ENCODE measurements at regions not wholly inside any gene's neighbourhood (a gene's known extent, or its start where the extent isn't known, plus 50 kb on each side); places are given as distances from the start of the nearest gene placed in this dataset.

GRCh38 chr16:63130942-63131341 lies 1094.7 kb upstream of the CDH8 start:
- TF ChIP-seq TAF1 (IDR thresholded peaks at IDR 0.05; ENCODE audit: borderline replicate concordance, insufficient read depth, low read length) (no peak), FOXP2 (optimal IDR thresholded peaks at IDR 0.05; ENCODE audit: borderline replicate concordance, extremely low read depth, extremely low read length, insufficient read depth) (no peak), POLR2AphosphoS5 (IDR thresholded peaks at IDR 0.05; ENCODE audit: low read depth, low read length) (no peak)
- TF ChIP-seq, protein P1, sequence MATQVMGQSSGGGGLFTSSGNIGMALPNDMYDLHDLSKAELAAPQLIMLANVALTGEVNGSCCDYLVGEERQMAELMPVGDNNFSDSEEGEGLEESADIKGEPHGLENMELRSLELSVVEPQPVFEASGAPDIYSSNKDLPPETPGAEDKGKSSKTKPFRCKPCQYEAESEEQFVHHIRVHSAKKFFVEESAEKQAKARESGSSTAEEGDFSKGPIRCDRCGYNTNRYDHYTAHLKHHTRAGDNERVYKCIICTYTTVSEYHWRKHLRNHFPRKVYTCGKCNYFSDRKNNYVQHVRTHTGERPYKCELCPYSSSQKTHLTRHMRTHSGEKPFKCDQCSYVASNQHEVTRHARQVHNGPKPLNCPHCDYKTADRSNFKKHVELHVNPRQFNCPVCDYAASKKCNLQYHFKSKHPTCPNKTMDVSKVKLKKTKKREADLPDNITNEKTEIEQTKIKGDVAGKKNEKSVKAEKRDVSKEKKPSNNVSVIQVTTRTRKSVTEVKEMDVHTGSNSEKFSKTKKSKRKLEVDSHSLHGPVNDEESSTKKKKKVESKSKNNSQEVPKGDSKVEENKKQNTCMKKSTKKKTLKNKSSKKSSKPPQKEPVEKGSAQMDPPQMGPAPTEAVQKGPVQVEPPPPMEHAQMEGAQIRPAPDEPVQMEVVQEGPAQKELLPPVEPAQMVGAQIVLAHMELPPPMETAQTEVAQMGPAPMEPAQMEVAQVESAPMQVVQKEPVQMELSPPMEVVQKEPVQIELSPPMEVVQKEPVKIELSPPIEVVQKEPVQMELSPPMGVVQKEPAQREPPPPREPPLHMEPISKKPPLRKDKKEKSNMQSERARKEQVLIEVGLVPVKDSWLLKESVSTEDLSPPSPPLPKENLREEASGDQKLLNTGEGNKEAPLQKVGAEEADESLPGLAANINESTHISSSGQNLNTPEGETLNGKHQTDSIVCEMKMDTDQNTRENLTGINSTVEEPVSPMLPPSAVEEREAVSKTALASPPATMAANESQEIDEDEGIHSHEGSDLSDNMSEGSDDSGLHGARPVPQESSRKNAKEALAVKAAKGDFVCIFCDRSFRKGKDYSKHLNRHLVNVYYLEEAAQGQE (IDR thresholded peaks at IDR 0.05; ENCODE audit: insufficient read depth in 1 of 2, low read depth in 2 of 2, low read length in 2 of 2) = no peak

DNA sequence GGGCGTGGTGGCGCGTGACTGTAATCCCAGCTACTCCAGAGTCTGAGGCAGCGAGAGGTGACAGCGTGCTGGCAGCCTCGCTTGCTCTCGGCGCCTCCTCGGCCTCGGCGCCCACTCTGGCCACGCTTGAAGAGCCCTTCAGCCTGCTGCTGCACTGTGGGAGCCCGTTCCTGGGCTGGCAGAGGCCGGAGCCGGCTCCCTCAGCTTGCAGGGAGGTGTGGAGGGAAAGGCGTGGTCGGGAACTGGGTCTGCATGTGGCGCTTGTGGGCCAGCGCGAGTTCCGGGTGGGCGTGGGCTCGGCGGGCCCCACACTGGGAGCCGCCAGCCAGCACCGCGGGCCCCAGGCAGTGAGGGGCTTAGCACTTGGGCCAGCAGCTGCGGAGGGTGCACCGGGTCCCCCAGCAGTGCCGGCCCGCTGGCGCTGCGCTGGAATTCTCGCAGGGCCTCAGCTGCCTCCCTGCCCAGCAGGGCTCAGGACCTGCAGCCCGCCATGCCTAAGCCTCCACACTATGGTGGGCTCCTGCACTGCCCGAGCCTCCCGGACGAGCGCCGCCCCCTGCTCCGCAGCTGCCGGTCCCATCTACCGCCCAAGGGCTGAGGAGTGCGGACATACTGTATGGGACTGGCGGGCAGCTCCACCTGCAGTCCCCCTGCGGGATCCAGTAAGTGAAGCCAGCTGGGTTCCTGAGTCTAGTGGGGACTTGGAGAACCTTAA lies 1093.3 kb upstream of the CDH8 start:
- TF ChIP-seq SIN3A (IDR thresholded peaks at IDR 0.05; ENCODE audit: borderline replicate concordance, insufficient read depth, low read length) (no peak), FOXP2 (optimal IDR thresholded peaks at IDR 0.05; ENCODE audit: borderline replicate concordance, extremely low read depth, extremely low read length, insufficient read depth) (no peak), TAF1 (IDR thresholded peaks at IDR 0.05; ENCODE audit: borderline replicate concordance, insufficient read depth, low read length) (no peak), POLR2AphosphoS5 (IDR thresholded peaks at IDR 0.05; ENCODE audit: low read depth, low read length) (no peak)
- TF ChIP-seq, protein P1 (IDR thresholded peaks at IDR 0.05; ENCODE audit: insufficient read depth in 1 of 2, low read depth in 2 of 2, low read length in 2 of 2) = no peak

GRCh38 chr16:63100082-63100481 lies 1063.8 kb upstream of the CDH8 start:
- TF ChIP-seq TAF1 (IDR thresholded peaks at IDR 0.05; ENCODE audit: borderline replicate concordance, insufficient read depth, low read length) = no peak

- no peak for TF ChIP-seq SIN3A (IDR thresholded peaks at IDR 0.05; ENCODE audit: borderline replicate concordance, insufficient read depth, low read length)
Measured at GRCh38 chr16:63096857-63097256, 1060.6 kb upstream of the CDH8 start.

DNA sequence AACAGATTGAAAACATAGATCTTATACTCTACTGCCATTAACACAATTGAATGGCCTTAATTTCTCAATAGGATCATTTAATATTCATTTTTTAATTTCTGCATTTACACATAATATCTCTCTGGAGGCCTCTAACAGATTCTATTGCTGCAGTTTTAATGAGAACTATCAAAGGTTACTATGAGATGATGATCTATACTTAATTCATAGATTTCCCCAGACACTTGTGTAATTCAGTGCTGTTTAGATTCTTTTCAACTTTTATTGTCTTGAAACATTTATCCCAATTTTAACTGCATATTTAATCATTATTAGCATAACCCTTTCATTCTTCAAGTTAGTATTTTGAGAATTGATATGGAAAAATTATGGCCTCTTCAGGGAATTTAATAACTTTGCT lies 1056.5 kb upstream of the CDH8 start:
- TF ChIP-seq POLR2AphosphoS5 (IDR thresholded peaks at IDR 0.05; ENCODE audit: low read depth, low read length) (no peak), FOXP2 (optimal IDR thresholded peaks at IDR 0.05; ENCODE audit: borderline replicate concordance, extremely low read depth, extremely low read length, insufficient read depth) (no peak), SIN3A (IDR thresholded peaks at IDR 0.05; ENCODE audit: borderline replicate concordance, insufficient read depth, low read length) (no peak), TAF1 (IDR thresholded peaks at IDR 0.05; ENCODE audit: borderline replicate concordance, insufficient read depth, low read length) (no peak)
- TF ChIP-seq, protein P1 (IDR thresholded peaks at IDR 0.05; ENCODE audit: insufficient read depth in 1 of 2, low read depth in 2 of 2, low read length in 2 of 2) = no peak

GRCh38 chr16:63082101-63082500 lies 1045.9 kb upstream of the CDH8 start:
- TF ChIP-seq POLR2AphosphoS5 (IDR thresholded peaks at IDR 0.05; ENCODE audit: low read depth, low read length) (no peak), FOXP2 (optimal IDR thresholded peaks at IDR 0.05; ENCODE audit: borderline replicate concordance, extremely low read depth, extremely low read length, insufficient read depth) (no peak), TAF1 (IDR thresholded peaks at IDR 0.05; ENCODE audit: borderline replicate concordance, insufficient read depth, low read length) (no peak), SIN3A (IDR thresholded peaks at IDR 0.05; ENCODE audit: borderline replicate concordance, insufficient read depth, low read length) (no peak)
- TF ChIP-seq, protein P1 (IDR thresholded peaks at IDR 0.05; ENCODE audit: insufficient read depth in 1 of 2, low read depth in 2 of 2, low read length in 2 of 2) = no peak

Data from PFSK-1 (cell line).